Cardiac fibroblast (primary cell): ENCODE measurements at regions not wholly inside any gene's neighbourhood (a gene's known extent, or its start where the extent isn't known, plus 50 kb on each side); places are given as distances from the start of the nearest gene placed in this dataset.
"Not testable (repeated sequence)": the region's sequence is repeated elsewhere in the genome, so short reads cannot be mapped to it uniquely, and the experiment has no call there.

Experiments
- DNase-seq, 2 donors: peaks; one replicate each; pipeline versions ENCODE4 v3.0.0 to v3.0.0-alpha.2; 2010; ENCODE audit warnings: low read depth in 2 of 2
- H3K4me3 ChIP-seq, 2 donors: replicated peaks in 1 of 2; 1 replicate in 1 of 2; 2 replicates in 1 of 2; pipeline ENCODE4 v1.5.1; 2011; ENCODE audit warnings: low read depth in 2 of 2, low read length in 2 of 2, mild to moderate bottlenecking in 2 of 2, moderate library complexity in 1 of 2
- TF ChIP-seq, protein P1 (sequence below): IDR thresholded peaks from one replicate; pipeline ENCODE4 v1.5.1; 2011; ENCODE audit warnings: low read depth, mild to moderate bottlenecking, low read length, inconsistent platforms

DNA sequence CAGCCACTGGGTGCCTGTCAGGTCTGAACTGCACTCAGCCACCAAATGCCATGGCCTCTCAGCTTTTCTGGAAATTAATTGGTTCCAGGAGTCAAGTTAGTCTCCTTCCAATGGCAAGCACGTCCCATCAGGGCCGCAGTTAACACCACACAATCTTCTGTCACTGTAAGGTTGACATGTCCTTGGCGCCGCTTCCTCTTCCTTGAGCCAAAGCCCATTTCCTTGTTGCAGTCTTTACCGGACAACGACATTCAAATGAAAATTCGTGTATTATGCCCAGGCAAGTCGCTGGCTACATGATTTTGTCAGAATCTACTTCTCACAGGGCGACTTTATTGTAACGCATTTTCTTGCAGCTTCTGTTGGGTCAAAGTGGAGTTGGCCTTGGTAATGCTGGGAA is 430.6 kb upstream of the KAZN start:
- TF ChIP-seq, protein P1, sequence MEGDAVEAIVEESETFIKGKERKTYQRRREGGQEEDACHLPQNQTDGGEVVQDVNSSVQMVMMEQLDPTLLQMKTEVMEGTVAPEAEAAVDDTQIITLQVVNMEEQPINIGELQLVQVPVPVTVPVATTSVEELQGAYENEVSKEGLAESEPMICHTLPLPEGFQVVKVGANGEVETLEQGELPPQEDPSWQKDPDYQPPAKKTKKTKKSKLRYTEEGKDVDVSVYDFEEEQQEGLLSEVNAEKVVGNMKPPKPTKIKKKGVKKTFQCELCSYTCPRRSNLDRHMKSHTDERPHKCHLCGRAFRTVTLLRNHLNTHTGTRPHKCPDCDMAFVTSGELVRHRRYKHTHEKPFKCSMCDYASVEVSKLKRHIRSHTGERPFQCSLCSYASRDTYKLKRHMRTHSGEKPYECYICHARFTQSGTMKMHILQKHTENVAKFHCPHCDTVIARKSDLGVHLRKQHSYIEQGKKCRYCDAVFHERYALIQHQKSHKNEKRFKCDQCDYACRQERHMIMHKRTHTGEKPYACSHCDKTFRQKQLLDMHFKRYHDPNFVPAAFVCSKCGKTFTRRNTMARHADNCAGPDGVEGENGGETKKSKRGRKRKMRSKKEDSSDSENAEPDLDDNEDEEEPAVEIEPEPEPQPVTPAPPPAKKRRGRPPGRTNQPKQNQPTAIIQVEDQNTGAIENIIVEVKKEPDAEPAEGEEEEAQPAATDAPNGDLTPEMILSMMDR = no peak
- no peak for DNase-seq
- no peak overlapping the region for H3K4me3 ChIP-seq

GRCh38 chr1:14168326-14169063 is 430.0 kb upstream of the KAZN start:
- no peak for DNase-seq
- H3K4me3 ChIP-seq = no peak overlapping the region
- TF ChIP-seq, protein P1 = no peak

- H3K4me3 ChIP-seq = no peak overlapping the region
- no peak for DNase-seq
- TF ChIP-seq, protein P1 = no peak
Measured at GRCh38 chr1:14173598-14173997, 424.9 kb upstream of the KAZN start.

- DNase-seq, H3K4me3 ChIP-seq: not testable (repeated sequence)
Measured at GRCh38 chr1:14177866-14178265, 420.6 kb upstream of the KAZN start.

DNA sequence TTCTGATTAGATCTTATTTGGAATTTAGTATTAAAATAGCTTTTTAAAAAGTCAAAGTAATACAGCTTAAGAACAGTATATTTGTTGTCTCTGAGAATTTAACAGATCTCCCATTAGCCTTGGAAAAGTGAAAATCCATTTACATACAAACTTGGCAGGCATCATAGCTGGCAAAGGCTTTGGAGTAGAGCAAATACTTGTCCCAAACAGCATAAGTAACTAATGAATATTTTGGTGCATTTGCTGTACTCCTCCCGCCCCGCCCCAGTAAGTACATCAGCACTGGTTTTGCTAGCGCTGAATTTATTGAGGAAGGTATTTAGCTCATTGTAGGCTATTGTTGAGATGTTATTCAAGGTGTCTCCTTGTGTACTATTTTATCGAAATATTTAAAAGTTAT is 417.7 kb upstream of the KAZN start:
- TF ChIP-seq, protein P1 = no peak
- H3K4me3 ChIP-seq = no peak overlapping the region
- no peak for DNase-seq

- H3K4me3 ChIP-seq = no peak overlapping the region
- no peak for DNase-seq
- TF ChIP-seq, protein P1 = no peak
Measured at GRCh38 chr1:14181191-14181795, 417.2 kb upstream of the KAZN start.

- no peak overlapping the region for H3K4me3 ChIP-seq
- DNase-seq = no peak
- TF ChIP-seq, protein P1 = no peak
Measured at GRCh38 chr1:14182856-14183255, 415.6 kb upstream of the KAZN start.
